Tibial nerve (tissue), 4 donors: ENCODE measurements at regions not wholly inside any gene's neighbourhood (a gene's known extent, or its start where the extent isn't known, plus 50 kb on each side); places are given as distances from the start of the nearest gene placed in this dataset.

Source experiments
- DNase-seq, 2 donors: peaks; one replicate each; pipeline ENCODE4 v3.0.0-alpha.2; 2019; ENCODE audit warnings: low spot score in 2 of 2
- H3K27ac ChIP-seq, 4 donors: fragments of 200-600 bp; sonication (generic) in 3 of 4; one replicate each; pipeline ENCODE4 v1.5.1; 2017 to 2019; ENCODE audit warnings: mild to moderate bottlenecking in 1 of 4
- H3K27me3 ChIP-seq, 2 donors: fragments of 200-600 bp; sonication (generic) in 1 of 2; one replicate each; pipeline versions ENCODE4 v1.5.1 to v1.6.0; 2017 to 2019
- H3K36me3 ChIP-seq, 3 donors: fragments of 200-600 bp; sonication (generic); one replicate each; pipeline ENCODE4 v1.5.1; 2018 to 2019
- H3K4me1 ChIP-seq, 4 donors: fragments of 200-600 bp; sonication (generic) in 3 of 4; one replicate each; pipeline ENCODE4 v1.5.1; 2017 to 2019
- H3K4me3 ChIP-seq, 4 donors: fragments of 200-600 bp; sonication (generic) in 3 of 4; one replicate each; pipeline ENCODE4 v1.5.1; 2017 to 2019; ENCODE audit warnings: mild to moderate bottlenecking in 1 of 4, moderate library complexity in 1 of 4
- H3K9me3 ChIP-seq, 4 donors: fragments of 200-600 bp; sonication (generic) in 3 of 4; one replicate each; pipeline ENCODE4 v1.5.1; 2017 to 2019
- CTCF ChIP-seq, 5 experiments: fragments of 200-600 bp in 3 of 5; fragments of 450-650 bp in 2 of 5; sonication (generic) in 3 of 5; IDR thresholded peaks; one replicate each; pipeline ENCODE4 v1.5.1; 2016 to 2019; ENCODE audit warnings: antibody characterized with exemption in 5 of 5, mild to moderate bottlenecking in 3 of 5, moderate library complexity in 2 of 5
- EP300 ChIP-seq, 2 donors: sonication (generic); formaldehyde crosslinking; IDR thresholded peaks; one replicate each; pipeline ENCODE4 v1.6.1; 2017; ENCODE audit warnings: antibody characterized with exemption in 2 of 2, mild to moderate bottlenecking in 1 of 2
- POLR2A ChIP-seq, 2 donors: fragments of 450-650 bp; IDR thresholded peaks; one replicate each; pipeline ENCODE4 v1.6.1; 2017; ENCODE audit warnings: antibody characterized with exemption in 2 of 2, mild to moderate bottlenecking in 2 of 2, moderate library complexity in 2 of 2
- WGBS, 2 donors: methylation state at CpG; one replicate each; pipeline ENCODE4 v1.1.5; 2018; 5-methylcytosine and 5-hydroxymethylcytosine counted together

DNA sequence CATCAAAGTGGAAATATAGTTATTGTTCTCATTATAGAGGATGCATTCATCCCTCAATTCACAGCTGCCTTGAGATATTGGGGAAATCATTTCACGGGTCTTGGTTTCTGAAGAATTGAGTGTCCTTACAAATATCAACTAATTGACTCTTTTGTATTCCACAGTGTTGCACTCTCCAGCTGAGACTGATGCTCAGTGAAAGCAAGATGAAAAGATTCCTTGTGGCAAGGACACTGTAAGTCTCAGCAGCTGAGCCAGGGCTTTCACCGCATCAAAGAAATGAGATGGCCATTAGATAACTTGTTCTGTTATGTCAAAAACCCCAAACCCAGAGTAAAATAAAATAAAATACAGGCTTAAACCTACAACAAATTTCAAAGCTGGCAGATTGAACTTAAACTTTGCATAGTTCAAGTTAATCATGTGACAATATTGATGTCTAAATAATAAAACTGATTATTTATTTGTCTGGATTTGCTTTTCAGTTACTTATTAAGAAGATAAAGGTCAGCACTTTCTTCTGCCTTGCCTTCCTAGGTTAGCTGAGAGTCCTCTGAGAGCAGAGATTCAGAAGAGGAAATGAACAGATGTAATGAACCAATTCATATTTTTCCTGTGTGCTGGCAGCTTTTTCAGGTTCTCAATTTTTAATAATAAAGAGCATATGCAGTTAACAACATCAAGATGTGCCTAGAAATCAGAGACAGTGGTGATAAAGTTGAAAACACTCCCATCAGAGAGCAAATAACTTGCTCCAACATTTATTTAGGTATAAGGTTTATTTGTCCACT lies 82.4 kb upstream of the SMLR1 start:
- Histone ChIP-seq H3K4me3 (no peak overlapping the region), H3K27ac (no peak overlapping the region), H3K4me1 (peaks cover 0 to 6% (median 0%) of the 10 kb centered on the region in 4 donors), H3K36me3 (no peaks in the 10 kb centered on the region), H3K27me3 (no peaks in the 10 kb centered on the region), H3K9me3 (peaks cover 0 to 7% (median 0%) of the 10 kb centered on the region in 4 donors)
- no peak for DNase-seq
- TF ChIP-seq CTCF (IDR thresholded peaks at IDR 0.05), result no peak
- no peak for TF ChIP-seq POLR2A (IDR thresholded peaks at IDR 0.05)
- WGBS, 2 donors, result 23 to 32% methylated on average over 2 of the region's 2 CpGs

DNA sequence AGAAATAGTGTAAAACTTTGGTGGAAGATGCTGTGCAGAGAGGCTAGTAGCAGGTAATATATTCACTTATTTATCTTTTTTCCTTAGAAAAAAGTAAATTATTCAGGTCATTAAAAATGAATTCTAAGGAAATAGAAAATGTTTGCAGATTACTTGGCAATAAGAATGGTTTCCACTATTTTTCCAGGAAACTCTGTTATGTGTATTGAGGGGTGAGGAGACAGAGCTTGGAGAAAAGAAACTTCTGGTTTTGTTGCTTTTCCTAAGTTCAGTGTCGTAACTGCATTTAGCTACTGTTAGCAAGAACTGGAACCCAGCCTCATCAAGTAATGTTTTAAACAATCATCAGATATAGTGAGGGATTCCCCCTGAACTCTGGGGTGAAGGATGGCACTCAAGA lies 79.2 kb upstream of the SMLR1 start:
- Histone ChIP-seq H3K36me3 (no peaks in the 10 kb centered on the region), H3K9me3 (peaks cover 0 to 12% (median 0%) of the 10 kb centered on the region in 4 donors), H3K27me3 (no peaks in the 10 kb centered on the region), H3K4me1 (peaks cover 0 to 6% (median 0%) of the 10 kb centered on the region in 4 donors), H3K4me3 (no peak overlapping the region), H3K27ac (no peak overlapping the region)
- no peak for DNase-seq
- no peak for TF ChIP-seq POLR2A (IDR thresholded peaks at IDR 0.05)
- 48 to 86% methylated on average over 1 of the region's 1 CpG for WGBS, 2 donors

GRCh38 chr6:130749402-130749801 lies 77.8 kb upstream of the SMLR1 start:
- Histone ChIP-seq H3K4me1 (peaks cover 0 to 1% (median 0%) of the 10 kb centered on the region in 4 donors), H3K4me3 (no peak overlapping the region), H3K36me3 (no peaks in the 10 kb centered on the region), H3K9me3 (peaks cover 0 to 12% (median 0%) of the 10 kb centered on the region in 4 donors), H3K27me3 (no peaks in the 10 kb centered on the region), H3K27ac (no peak overlapping the region)
- no peak for DNase-seq
- TF ChIP-seq CTCF (IDR thresholded peaks at IDR 0.05), result no peak
- WGBS, 2 donors, result 83 to 86% methylated on average over 3 of the region's 3 CpGs

DNA sequence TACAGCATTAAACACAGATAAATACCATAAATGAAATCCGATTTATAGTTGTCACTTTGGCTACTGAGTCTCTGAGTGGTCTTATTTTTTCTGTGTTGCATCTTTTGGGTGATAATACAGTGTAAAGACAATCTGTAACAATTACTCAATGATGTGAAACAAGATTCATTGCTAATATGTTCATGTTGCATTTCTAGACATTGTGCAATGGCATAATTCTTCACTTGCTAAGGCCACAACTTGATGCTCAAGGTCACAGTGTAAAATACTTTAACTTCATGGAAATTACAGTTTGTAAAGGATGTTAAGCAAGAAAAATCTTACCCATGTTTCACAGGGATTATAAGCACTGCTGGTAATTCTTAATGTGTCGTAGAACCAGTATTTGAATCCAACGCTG lies 74.9 kb upstream of the SMLR1 start:
- H3K36me3 ChIP-seq, result no peaks in the 10 kb centered on the region
- TF ChIP-seq CTCF (IDR thresholded peaks at IDR 0.05) (no peak), EP300 (IDR thresholded peaks at IDR 0.05) (no peak), POLR2A (IDR thresholded peaks at IDR 0.05) (no peak)
- H3K9me3 ChIP-seq, result peaks cover 0 to 12% (median 0%) of the 10 kb centered on the region in 4 donors
- H3K4me3 ChIP-seq, result no peak overlapping the region
- DNase-seq, result no peak
- no peak overlapping the region for H3K27ac ChIP-seq
- H3K27me3 ChIP-seq, result no peaks in the 10 kb centered on the region
- WGBS, 2 donors, result 94 to 97% methylated on average over 3 of the region's 3 CpGs
- peaks cover 0 to 6% (median 0%) of the 10 kb centered on the region in 4 donors for H3K4me1 ChIP-seq

DNA sequence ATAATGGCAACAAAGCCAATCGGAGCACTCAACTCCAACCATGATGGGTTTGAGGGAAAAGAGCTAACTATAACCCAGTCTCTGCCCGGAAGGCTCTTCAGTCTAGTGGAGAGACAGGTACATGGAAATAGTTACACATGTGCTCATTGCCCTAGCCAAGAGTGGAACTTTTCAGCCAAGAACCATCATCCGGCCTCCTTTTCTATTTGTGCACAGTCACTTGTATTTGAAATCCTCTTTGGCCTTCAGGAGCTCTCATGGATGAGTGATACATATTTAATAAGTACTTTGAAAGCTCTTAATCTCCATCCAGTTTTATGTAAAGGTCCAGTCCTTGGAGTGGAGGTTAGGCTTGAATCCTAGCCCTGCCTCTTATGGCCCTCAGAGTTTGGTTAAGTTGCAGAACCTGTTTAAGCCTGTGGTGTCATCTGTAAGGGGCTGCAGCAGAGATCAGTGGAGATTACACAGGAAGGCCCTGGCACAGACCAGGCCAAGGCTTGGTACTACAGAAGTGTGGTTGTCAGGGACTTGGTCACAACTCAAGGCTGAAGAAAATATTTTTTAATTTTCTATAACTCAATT lies 72.3 kb upstream of the SMLR1 start:
- H3K36me3 ChIP-seq, result no peaks in the 10 kb centered on the region
- no peak for TF ChIP-seq EP300 (IDR thresholded peaks at IDR 0.05)
- TF ChIP-seq CTCF (IDR thresholded peaks at IDR 0.05), result no peak
- no peak for TF ChIP-seq POLR2A (IDR thresholded peaks at IDR 0.05)
- H3K4me1 ChIP-seq, result peaks cover 0 to 6% (median 0%) of the 10 kb centered on the region in 4 donors
- DNase-seq, result no peak
- no peak overlapping the region for H3K4me3 ChIP-seq
- H3K27me3 ChIP-seq, result no peaks in the 10 kb centered on the region
- no peak overlapping the region for H3K27ac ChIP-seq
- 92 to 93% methylated on average over 3 of the region's 3 CpGs for WGBS, 2 donors
- H3K9me3 ChIP-seq, result peaks cover 0 to 4% (median 0%) of the 10 kb centered on the region in 4 donors
